GM23338 (cell line): ENCODE measurements at regions not wholly inside any gene's neighbourhood (a gene's known extent, or its start where the extent isn't known, plus 50 kb on each side); places are given as distances from the start of the nearest gene placed in this dataset.

Experiments
- CREB1 ChIP-seq: fragments of 250-450 bp; sonication (Bioruptor Pico); IDR thresholded peaks from 2 replicates; pipeline ENCODE4 v1.5.0; 2020; ENCODE audit warnings: low read depth, mild to moderate bottlenecking, moderate library complexity
- EZH2 ChIP-seq: fragments of 200-600 bp; sonication (generic); IDR thresholded peaks from one replicate; pipeline ENCODE4 v1.8.0; 2017; ENCODE audit warnings: antibody characterized with exemption, mild to moderate bottlenecking, low read depth; ENCODE audit not compliant: unreplicated experiment
- EZH2phosphoT487 ChIP-seq: fragments of 200-600 bp; sonication (generic); IDR thresholded peaks from one replicate; pipeline ENCODE4 v1.8.1; 2018; ENCODE audit warnings: antibody characterized with exemption; ENCODE audit not compliant: unreplicated experiment
- JUNB ChIP-seq: IDR thresholded peaks from one replicate; pipeline ENCODE4 v1.6.1; 2016; ENCODE audit warnings: antibody characterized with exemption; ENCODE audit not compliant: unreplicated experiment
- POLR2AphosphoS5 ChIP-seq: IDR thresholded peaks from 2 replicates; pipeline ENCODE4 v1.6.1; 2016; ENCODE audit warnings: antibody characterized with exemption, low read depth
- STAT1 ChIP-seq: IDR thresholded peaks from one replicate; pipeline ENCODE4 v1.6.1; 2016; ENCODE audit warnings: antibody characterized with exemption; ENCODE audit not compliant: unreplicated experiment
- ZNF331 ChIP-seq: fragments of 250-450 bp; sonication (Bioruptor Pico); IDR thresholded peaks from 2 replicates; pipeline ENCODE4 v1.5.0; 2020; ENCODE audit warnings: low read depth, mild to moderate bottlenecking, moderate library complexity
- TF ChIP-seq, protein P1 (sequence below), 2 experiments: fragments of 200-600 bp in 1 of 2; sonication (generic) in 1 of 2; conservative IDR thresholded peaks; 2 replicates each; pipeline versions ENCODE4 v1.5.1 to v1.6.1; 2016 to 2017; ENCODE audit warnings: antibody characterized with exemption in 2 of 2, low read depth in 2 of 2, mild to moderate bottlenecking in 2 of 2, moderate library complexity in 1 of 2
- TF ChIP-seq, protein P2 (sequence below): IDR thresholded peaks from one replicate; pipeline ENCODE4 v1.6.1; 2018; ENCODE audit warnings: antibody characterized with exemption; ENCODE audit not compliant: unreplicated experiment
- TF ChIP-seq, protein P3 (sequence below): IDR thresholded peaks from 2 replicates; pipeline ENCODE4 v1.6.1; 2016; ENCODE audit warnings: antibody characterized with exemption

DNA sequence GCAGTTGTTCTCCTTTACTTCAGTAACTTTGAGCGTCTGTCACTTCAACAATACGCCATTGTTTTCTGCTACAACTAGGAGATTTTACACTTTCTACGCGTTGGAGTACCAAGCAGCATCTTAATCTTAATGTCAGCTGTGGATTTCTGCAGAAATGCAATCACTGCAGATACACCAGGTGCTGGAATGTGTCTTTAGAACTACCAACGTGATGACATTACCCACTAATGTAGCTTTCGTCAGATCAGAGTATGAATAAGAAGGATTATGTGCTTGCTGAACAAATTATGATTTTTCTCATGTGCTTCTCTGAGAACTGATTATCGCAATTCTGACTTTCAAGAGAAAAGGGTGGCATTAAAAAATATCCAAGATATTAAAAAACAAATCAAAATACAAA is 77.5 kb upstream of the CNTN3 start:
- no peak for TF ChIP-seq EZH2
- TF ChIP-seq, protein P1, sequence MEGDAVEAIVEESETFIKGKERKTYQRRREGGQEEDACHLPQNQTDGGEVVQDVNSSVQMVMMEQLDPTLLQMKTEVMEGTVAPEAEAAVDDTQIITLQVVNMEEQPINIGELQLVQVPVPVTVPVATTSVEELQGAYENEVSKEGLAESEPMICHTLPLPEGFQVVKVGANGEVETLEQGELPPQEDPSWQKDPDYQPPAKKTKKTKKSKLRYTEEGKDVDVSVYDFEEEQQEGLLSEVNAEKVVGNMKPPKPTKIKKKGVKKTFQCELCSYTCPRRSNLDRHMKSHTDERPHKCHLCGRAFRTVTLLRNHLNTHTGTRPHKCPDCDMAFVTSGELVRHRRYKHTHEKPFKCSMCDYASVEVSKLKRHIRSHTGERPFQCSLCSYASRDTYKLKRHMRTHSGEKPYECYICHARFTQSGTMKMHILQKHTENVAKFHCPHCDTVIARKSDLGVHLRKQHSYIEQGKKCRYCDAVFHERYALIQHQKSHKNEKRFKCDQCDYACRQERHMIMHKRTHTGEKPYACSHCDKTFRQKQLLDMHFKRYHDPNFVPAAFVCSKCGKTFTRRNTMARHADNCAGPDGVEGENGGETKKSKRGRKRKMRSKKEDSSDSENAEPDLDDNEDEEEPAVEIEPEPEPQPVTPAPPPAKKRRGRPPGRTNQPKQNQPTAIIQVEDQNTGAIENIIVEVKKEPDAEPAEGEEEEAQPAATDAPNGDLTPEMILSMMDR (conservative IDR thresholded peaks at IDR 0.05; ENCODE audit: low read depth in 2 of 2), result no peak
- TF ChIP-seq, protein P2, sequence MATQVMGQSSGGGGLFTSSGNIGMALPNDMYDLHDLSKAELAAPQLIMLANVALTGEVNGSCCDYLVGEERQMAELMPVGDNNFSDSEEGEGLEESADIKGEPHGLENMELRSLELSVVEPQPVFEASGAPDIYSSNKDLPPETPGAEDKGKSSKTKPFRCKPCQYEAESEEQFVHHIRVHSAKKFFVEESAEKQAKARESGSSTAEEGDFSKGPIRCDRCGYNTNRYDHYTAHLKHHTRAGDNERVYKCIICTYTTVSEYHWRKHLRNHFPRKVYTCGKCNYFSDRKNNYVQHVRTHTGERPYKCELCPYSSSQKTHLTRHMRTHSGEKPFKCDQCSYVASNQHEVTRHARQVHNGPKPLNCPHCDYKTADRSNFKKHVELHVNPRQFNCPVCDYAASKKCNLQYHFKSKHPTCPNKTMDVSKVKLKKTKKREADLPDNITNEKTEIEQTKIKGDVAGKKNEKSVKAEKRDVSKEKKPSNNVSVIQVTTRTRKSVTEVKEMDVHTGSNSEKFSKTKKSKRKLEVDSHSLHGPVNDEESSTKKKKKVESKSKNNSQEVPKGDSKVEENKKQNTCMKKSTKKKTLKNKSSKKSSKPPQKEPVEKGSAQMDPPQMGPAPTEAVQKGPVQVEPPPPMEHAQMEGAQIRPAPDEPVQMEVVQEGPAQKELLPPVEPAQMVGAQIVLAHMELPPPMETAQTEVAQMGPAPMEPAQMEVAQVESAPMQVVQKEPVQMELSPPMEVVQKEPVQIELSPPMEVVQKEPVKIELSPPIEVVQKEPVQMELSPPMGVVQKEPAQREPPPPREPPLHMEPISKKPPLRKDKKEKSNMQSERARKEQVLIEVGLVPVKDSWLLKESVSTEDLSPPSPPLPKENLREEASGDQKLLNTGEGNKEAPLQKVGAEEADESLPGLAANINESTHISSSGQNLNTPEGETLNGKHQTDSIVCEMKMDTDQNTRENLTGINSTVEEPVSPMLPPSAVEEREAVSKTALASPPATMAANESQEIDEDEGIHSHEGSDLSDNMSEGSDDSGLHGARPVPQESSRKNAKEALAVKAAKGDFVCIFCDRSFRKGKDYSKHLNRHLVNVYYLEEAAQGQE, result no peak
- no peak for TF ChIP-seq POLR2AphosphoS5
- TF ChIP-seq STAT1, result no peak
- TF ChIP-seq, protein P3, sequence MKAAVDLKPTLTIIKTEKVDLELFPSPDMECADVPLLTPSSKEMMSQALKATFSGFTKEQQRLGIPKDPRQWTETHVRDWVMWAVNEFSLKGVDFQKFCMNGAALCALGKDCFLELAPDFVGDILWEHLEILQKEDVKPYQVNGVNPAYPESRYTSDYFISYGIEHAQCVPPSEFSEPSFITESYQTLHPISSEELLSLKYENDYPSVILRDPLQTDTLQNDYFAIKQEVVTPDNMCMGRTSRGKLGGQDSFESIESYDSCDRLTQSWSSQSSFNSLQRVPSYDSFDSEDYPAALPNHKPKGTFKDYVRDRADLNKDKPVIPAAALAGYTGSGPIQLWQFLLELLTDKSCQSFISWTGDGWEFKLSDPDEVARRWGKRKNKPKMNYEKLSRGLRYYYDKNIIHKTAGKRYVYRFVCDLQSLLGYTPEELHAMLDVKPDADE, result no peak
- no peak for TF ChIP-seq ZNF331
- TF ChIP-seq JUNB, result no peak
- TF ChIP-seq CREB1, result no peak
- TF ChIP-seq EZH2phosphoT487, result no peak
